HG03571 (cell line): ENCODE measurements at regions not wholly inside any gene's neighbourhood (a gene's known extent, or its start where the extent isn't known, plus 50 kb on each side); places are given as distances from the start of the nearest gene placed in this dataset.

Experiments used
- ATAC-seq: cut with Tn5 transposase; IDR thresholded peaks from one replicate; pipeline ENCODE4 v1.9.1; 2021; ENCODE audit not compliant: unreplicated experiment

- ATAC-seq, result no peak
These were observed 95.2 kb upstream of the FOXF1 start for GRCh38 chr16:86414991-86415740.

- no peak for ATAC-seq
These were observed 91.3 kb upstream of the FOXF1 start for GRCh38 chr16:86418981-86419380.

GRCh38 chr16:86419518-86419917, 90.8 kb upstream of the FOXF1 start:
- no peak for ATAC-seq

DNA sequence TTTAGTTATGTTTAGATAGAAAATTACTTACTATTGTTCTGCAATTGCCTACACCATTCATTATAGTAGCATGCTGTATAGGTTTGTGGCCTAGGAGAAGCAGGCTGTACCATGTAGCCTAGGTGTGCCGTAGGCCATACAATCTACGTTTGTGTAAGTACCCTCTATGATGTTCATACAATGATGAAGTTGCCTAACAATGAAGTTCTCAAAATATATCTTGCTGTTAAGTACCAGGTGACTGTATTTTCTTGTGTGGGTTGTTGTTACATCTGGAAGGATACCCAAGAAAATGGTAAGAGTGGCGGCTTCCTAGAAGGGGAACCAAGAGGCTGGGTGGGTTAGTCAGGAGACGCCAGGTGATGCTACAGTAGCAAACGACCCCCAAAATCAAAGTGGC, 88.3 kb upstream of the FOXF1 start:
- ATAC-seq, result no peak

GRCh38 chr16:86424398-86424797, 85.9 kb upstream of the FOXF1 start:
- ATAC-seq, result no peak

- ATAC-seq, result no peak
These were observed 85.3 kb upstream of the FOXF1 start for GRCh38 chr16:86424985-86425384.

DNA sequence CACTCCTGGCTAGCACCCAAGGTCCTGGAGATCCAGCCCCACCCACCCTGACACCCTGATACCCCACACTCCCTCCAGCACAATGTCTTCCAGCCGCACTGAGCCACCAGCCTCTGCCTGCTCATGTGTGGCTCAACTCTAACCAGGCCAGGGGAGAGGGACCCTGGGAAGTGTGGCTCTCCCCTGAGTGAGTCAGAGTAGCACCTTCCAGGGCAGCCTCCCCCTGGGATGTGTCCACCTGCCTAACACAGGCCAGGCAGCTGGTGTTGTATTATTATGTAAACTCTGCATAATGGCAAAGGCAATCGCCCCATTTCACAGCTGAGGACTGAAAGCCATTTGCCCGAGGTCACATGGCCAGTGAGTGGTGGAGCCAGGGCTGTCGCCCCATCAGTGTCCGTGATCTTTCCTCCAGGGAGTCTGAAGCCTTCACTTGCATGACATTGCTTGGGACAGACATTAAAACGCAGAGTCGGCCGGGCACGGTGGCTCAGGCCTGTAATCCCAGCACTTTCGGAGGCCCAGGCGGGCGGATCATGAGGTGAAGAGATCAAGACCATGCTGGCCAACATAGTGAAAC, 84.2 kb upstream of the FOXF1 start:
- no peak for ATAC-seq

GRCh38 chr16:86427433-86427851, 82.9 kb upstream of the FOXF1 start:
- ATAC-seq, result no peak

DNA sequence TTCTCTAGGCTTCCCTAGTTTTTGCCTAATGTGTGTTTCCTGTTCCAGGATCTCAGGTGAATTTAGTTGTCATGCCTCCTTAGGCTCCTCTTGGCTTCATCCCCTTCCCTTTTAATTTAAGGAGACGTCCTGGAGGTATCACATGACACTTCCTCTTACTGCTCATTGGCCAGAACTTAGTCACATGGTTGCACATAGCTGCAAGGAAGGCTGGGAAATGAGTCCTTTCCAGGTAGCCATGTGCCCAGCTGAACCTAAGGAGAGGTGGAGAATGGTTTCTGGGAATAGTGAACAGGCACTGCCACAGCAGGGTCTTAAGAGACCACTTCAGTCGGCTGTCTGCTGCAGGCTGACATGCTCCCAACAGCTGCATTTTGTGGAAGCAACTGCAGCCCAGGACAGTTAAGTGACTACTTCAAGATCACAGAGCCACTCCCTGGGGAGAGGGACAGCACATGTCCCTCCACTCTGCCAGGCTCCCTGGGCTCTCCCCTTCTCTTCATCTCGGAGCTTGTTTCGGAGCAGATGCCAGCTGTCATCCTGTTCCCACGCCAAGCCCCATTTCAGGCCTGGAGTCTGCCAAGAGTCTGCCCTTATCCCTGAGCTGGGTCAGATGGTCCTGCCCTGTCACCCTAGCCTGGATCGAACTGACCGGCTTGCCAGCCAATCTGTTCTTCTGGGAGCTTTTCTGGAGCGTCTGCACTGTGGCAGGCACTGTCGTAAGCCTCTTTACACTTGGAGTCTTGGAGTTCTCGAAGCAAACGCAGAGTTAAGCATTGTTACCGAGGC, 81.4 kb upstream of the FOXF1 start:
- no peak for ATAC-seq

DNA sequence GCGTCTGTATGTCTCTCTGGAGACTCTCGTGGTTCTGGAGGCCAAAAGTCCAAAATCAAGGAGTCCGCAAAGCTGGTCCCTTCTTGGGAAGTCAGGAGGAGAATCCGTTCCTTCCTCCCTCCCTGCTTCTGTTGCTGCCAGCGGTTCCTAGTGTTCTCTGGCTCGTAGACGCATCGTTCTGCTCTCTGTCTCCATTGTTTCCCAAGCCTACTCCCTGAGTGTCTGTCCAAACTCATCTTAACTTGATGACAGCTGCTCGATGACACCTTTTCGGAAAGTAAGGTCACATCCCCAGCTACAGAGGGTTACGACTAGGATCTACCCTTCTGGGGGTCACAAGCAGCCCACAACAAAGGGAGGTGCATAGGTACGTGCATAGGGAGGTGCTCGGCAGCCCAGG, 80.7 kb upstream of the FOXF1 start:
- ATAC-seq, result no peak

DNA sequence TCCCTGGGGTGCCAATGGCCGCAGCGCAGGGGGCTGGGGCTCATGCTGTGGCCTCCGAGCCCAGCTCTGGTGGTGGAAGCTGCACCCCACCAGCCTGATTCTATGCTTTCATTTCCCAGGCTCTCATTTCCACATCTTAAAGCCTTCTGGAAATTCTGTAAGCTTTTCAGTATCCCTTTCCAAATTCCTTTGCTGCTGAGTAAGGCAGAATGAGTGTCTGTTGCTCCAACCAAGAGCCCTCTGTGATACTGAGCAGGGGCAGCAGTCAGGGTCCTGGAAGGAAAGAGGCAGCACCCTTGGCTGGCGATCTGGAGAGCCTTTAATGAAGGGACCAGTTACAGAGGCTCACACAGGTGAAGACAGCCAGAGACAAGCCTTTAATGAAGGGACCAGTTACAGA, 79.5 kb upstream of the FOXF1 start:
- no peak for ATAC-seq

- no peak for ATAC-seq
These were observed 78.8 kb upstream of the FOXF1 start for GRCh38 chr16:86431540-86431939.

- no peak for ATAC-seq
These were observed 78.3 kb upstream of the FOXF1 start for GRCh38 chr16:86432048-86432447.

DNA sequence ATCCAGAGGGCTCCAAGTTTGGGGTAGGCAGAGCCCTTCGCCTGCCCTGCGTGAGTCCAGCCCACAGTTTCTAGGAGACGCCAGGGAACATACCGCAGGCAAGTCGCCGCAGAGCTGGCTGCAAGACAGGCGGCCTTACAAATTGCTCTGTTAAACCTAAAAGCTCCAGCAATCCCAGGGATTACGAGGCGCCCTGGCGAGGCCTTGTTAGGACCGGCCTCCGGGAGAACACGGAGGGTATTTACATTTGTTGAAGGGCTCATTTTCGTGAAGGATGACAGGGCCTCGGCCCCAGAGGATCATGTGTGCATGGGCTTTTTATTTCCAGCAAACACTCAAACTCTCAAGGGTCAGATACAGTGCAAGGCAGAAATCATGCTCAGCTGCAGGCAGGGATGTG, 77.6 kb upstream of the FOXF1 start:
- ATAC-seq, result no peak

- ATAC-seq, result no peak
These were observed 73.7 kb upstream of the FOXF1 start for GRCh38 chr16:86436466-86437185.

DNA sequence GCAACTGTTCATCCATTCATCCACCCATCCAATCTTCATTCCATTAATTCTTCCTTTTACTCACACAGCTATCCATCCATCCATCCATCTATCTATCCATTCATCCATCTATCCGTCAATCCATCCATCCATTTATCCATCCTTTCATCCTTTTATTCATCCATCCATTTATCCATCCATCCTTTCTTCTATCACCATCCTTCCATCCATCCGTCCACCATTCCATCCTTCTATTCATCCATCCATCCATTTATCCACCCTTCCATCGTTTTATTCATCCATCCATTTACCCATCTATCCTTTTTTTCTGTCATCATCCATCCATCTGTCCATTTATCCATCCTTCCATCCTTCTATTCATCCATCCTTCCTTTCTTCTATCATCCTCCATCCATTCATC, 73.0 kb upstream of the FOXF1 start:
- no peak for ATAC-seq

GRCh38 chr16:86442703-86443102, 67.6 kb upstream of the FOXF1 start:
- ATAC-seq, result no peak

- no peak for ATAC-seq
These were observed 66.7 kb upstream of the FOXF1 start for GRCh38 chr16:86443508-86444147.

DNA sequence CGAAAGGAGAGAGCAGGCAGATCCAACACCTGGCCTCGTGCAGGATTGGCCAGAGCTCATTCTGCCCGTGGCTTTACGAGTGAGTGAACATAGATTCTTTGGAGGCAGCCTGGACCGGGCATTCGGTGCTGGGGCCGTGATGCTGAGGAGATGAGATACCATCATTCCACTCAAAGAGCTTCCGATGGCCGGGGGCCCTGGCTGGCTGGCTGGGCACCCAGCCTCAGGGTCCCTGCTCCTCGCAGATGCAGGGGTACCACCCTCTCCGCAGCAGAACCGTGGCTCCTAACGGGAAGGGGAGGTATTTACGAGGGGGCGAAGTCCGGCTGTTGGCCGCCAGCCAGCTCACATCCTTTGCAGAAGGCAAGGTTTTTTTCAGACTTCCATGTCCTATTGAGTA, 66.1 kb upstream of the FOXF1 start:
- no peak for ATAC-seq

DNA sequence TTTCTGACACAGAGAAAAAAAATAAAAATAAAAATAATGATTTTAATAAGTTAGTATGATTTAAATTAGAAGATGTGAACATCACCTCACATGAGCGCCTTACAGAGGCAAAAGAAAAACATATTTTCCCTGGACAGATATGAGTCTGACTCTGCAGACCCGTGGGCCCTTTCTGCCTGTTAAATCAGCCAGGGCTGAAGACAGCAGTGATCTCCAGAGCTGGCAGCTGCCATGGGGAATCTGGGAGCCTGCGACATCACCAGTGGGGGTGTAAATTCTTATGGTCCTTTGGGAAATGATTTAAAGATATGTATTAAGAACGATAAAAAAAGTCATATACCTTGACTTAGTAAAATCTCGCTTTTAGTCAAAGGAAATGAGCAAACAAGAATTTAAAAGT, 65.7 kb upstream of the FOXF1 start:
- ATAC-seq, result no peak

- ATAC-seq, result no peak
These were observed 64.0 kb upstream of the FOXF1 start for GRCh38 chr16:86446279-86446678.
